Stimulated activated CD4-positive, alpha-beta T cell treated with anti-CD3 and anti-CD28 coated beads, Interleukin-12 subunit alpha, Interleukin-12 subunit beta, amount 100 ng/mL, for 48 hours (primary cell): ENCODE measurements at regions not wholly inside any gene's neighbourhood (a gene's known extent, or its start where the extent isn't known, plus 50 kb on each side); places are given as distances from the start of the nearest gene placed in this dataset.

Experiments
- DNase-seq, 3 donors: peaks; one replicate each; pipeline ENCODE4 v3.0.0-alpha.2; 2020; ENCODE audit warnings: low read depth in 2 of 3, low spot score in 1 of 3

GRCh38 chr2:198315791-198316630 is 511.6 kb downstream of the PLCL1 start:
- DNase-seq: no peak

GRCh38 chr2:198314559-198315153 is 510.3 kb downstream of the PLCL1 start:
- DNase-seq: no peak

GRCh38 chr2:198312596-198313483 is 508.4 kb downstream of the PLCL1 start:
- DNase-seq: no peak

- no peak for DNase-seq
These were observed 506.6 kb downstream of the PLCL1 start for GRCh38 chr2:198311020-198311419.

- peak; percentile 25 to 68 (median 25) for DNase-seq
These were observed 505.4 kb downstream of the PLCL1 start for GRCh38 chr2:198309673-198310280.

- DNase-seq: no peak
These were observed 504.7 kb downstream of the PLCL1 start for GRCh38 chr2:198309081-198309480.

- DNase-seq: no peak
These were observed 504.0 kb downstream of the PLCL1 start for GRCh38 chr2:198308368-198308767.

- no peak for DNase-seq
These were observed 502.7 kb downstream of the PLCL1 start for GRCh38 chr2:198307093-198307492.

GRCh38 chr2:198304859-198305258 is 500.5 kb downstream of the PLCL1 start:
- no peak for DNase-seq

- no peak for DNase-seq
These were observed 493.0 kb downstream of the PLCL1 start for GRCh38 chr2:198297350-198297749.

- peak; percentile 34 to 60 (median 35) for DNase-seq
These were observed 492.4 kb downstream of the PLCL1 start for GRCh38 chr2:198296665-198297308.

- DNase-seq: no peak
These were observed 488.9 kb downstream of the PLCL1 start for GRCh38 chr2:198293281-198293680.

- no peak for DNase-seq
These were observed 485.4 kb downstream of the PLCL1 start for GRCh38 chr2:198289811-198290210.

- no peak for DNase-seq
These were observed 483.3 kb downstream of the PLCL1 start for GRCh38 chr2:198287706-198288105.

- DNase-seq: no peak
These were observed 480.8 kb downstream of the PLCL1 start for GRCh38 chr2:198285216-198285615.

- DNase-seq: no peak
These were observed 478.8 kb downstream of the PLCL1 start for GRCh38 chr2:198283146-198283545.

- DNase-seq: no peak
These were observed 477.7 kb downstream of the PLCL1 start for GRCh38 chr2:198282061-198282460.

- DNase-seq: no peak
These were observed 475.8 kb downstream of the PLCL1 start for GRCh38 chr2:198280145-198280544.

- DNase-seq: no peak
These were observed 474.6 kb downstream of the PLCL1 start for GRCh38 chr2:198279026-198279425.

GRCh38 chr2:198277181-198277580 is 472.8 kb downstream of the PLCL1 start:
- DNase-seq: no peak

- DNase-seq: no peak
These were observed 469.3 kb downstream of the PLCL1 start for GRCh38 chr2:198273660-198274059.
